ENCODE measurements at regions not wholly inside any gene's neighbourhood (a gene's known extent, or its start where the extent isn't known, plus 50 kb on each side); places are given as distances from the start of the nearest gene placed in this dataset.
"Not testable (repeated sequence)": the region's sequence is repeated elsewhere in the genome, so short reads cannot be mapped to it uniquely, and the experiment has no call there.

DNA sequence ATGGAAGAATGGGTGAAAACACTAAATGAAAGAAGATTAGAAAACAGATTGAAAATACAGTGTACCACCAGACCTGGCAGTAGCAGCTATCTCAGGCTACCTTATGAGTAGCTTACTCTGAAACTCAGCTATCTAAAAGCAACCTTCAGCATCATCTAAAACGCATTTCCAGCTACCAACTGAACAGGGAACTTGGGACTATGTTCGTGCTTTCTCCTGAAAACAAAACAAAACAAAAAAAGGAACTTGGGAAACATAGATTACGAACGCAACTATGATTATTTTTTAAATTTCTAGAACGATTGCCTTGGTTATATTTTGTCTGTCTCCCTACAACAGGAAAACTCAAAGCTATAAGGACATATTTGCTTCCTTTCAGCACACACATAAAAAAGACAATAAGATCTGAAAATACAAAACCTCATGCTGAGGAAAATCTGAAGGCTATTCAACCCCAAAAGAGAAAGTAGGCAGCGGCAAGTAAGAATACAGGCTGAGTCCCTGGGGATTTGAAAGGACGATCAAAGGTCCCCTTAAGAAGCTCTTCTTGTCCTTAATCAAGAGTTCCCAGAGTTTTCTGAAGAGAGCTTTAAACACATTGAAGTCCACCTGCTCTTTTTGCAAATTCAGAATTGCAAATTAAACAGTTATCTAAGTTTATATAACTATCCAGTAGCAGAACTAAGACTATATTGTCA lies 53.4 kb downstream of the OR2K2 start:
- Mint-ChIP-seq H3K4me1 (no peaks in the 10 kb centered on the region), H3K36me3 (no peaks in the 10 kb centered on the region), H3K27ac (no peak overlapping the region), H3K9me3 (ENCODE audit: low read depth) (peaks cover 2% of the 10 kb centered on the region), H3K27me3 (peaks cover 9% of the 10 kb centered on the region), H3K4me3 (no peak overlapping the region)
- CTCF ChIA-PET = no interaction called here
- no peak for DNase-seq
- ATAC-seq = no peak

DNA sequence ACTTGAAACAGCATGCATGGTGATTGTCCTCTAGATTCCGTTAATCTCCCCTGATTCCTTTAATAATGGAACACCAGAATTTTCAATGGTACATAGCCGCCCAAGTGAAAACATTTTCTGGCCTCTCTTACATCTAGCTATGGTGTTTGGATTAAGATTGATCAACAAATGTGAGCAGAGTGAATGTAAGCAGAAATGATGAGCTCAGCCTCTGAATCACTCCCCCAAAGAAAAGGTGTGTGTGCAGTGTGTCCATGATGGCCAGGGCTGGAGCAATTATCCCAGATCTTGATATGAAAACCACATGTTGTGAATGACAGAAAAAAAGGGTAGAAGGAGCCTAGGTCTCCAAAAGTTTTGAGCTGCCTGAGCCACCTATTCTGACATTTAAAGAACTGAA lies 55.3 kb downstream of the OR2K2 start:
- ATAC-seq = no peak

GRCh38 chr9:111272581-111272980 lies 57.4 kb downstream of the OR2K2 start:
- CTCF ChIA-PET = no interaction called here
- Mint-ChIP-seq H3K27me3 (no peaks in the 10 kb centered on the region), H3K9me3 (ENCODE audit: low read depth) (no peaks in the 10 kb centered on the region), H3K4me1 (no peaks in the 10 kb centered on the region), H3K27ac (no peak overlapping the region), H3K36me3 (no peaks in the 10 kb centered on the region), H3K4me3 (no peak overlapping the region)
- no peak for DNase-seq
- ATAC-seq = no peak

More for the DNA sequence above, 55.3 kb downstream of the OR2K2 start:
- no peaks in the 10 kb centered on the region for H3K9me3 Mint-ChIP-seq (ENCODE audit: low read depth)
- H3K4me3 Mint-ChIP-seq = no peak overlapping the region
- no peaks in the 10 kb centered on the region for H3K36me3 Mint-ChIP-seq
- no peak overlapping the region for H3K27ac Mint-ChIP-seq
- peaks cover under 1% of the 10 kb centered on the region for H3K27me3 Mint-ChIP-seq
- H3K4me1 Mint-ChIP-seq = no peaks in the 10 kb centered on the region
- no peak for DNase-seq
- CTCF ChIA-PET = no interaction called here

GRCh38 chr9:111271481-111272080 lies 58.4 kb downstream of the OR2K2 start:
- CTCF ChIA-PET = no interaction called here
- Mint-ChIP-seq H3K9me3 (ENCODE audit: low read depth) (no peaks in the 10 kb centered on the region), H3K27me3 (no peaks in the 10 kb centered on the region), H3K4me1 (no peaks in the 10 kb centered on the region), H3K27ac (no peak overlapping the region), H3K36me3 (no peaks in the 10 kb centered on the region), H3K4me3 (no peak overlapping the region)
- ATAC-seq = no peak
- no peak for DNase-seq

GRCh38 chr9:111271047-111271446 lies 59.0 kb downstream of the OR2K2 start:
- H3K27me3 Mint-ChIP-seq = no peaks in the 10 kb centered on the region
- no peak overlapping the region for H3K27ac Mint-ChIP-seq
- no peaks in the 10 kb centered on the region for H3K36me3 Mint-ChIP-seq
- ATAC-seq (no peak), DNase-seq (no peak)
- H3K4me1 Mint-ChIP-seq = no peaks in the 10 kb centered on the region
- CTCF ChIA-PET = no interaction called here
- no peak overlapping the region for H3K4me3 Mint-ChIP-seq
- peaks cover 2% of the 10 kb centered on the region for H3K9me3 Mint-ChIP-seq (ENCODE audit: low read depth)

DNA sequence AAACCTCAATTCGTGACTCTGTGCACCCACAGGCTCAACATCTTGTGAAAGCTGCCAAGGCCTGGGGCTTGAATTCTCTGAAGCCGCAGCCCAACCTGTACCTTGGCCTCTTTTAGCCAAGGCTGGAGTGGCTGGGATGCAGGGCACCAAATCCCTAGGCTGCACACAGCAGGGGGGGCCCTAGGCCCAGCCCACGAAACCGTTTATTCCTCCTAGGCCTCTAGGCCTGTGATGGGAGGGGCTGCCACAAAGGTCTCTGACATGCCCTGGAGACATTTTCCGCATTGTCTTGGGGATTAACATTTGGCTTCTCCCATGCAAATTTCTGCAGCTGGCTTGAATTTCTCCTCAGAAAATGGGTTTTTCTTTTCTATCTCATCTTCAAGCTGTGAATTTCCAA lies 64.0 kb downstream of the OR2K2 start:
- CTCF ChIA-PET; ATAC-seq; H3K4me3 Mint-ChIP-seq; H3K9me3 Mint-ChIP-seq (ENCODE audit: low read depth); H3K27me3 Mint-ChIP-seq; H3K4me1 Mint-ChIP-seq; H3K36me3 Mint-ChIP-seq; DNase-seq; H3K27ac Mint-ChIP-seq: not testable (repeated sequence)

DNA sequence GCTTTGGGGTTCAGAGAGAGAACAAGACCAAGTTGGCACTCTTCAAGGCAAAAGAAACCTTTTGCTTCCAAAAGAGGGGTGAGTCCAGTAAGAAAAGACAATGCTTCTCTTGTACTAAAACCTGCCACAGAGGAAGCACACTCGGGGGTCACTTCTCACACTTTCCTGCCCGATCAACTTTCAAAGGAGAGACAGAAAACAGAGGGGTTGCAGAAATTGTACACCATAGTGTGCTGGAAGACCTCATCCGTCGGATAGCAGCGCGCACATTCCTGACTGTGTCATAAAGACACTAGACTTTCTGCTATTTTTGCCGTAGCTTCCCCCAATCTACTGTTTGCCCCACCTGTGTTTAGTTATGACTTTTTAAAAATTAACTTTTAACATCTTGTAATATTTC lies 66.9 kb downstream of the OR2K2 start:
- H3K9me3 Mint-ChIP-seq (ENCODE audit: low read depth) = peaks cover 2% of the 10 kb centered on the region

DNA sequence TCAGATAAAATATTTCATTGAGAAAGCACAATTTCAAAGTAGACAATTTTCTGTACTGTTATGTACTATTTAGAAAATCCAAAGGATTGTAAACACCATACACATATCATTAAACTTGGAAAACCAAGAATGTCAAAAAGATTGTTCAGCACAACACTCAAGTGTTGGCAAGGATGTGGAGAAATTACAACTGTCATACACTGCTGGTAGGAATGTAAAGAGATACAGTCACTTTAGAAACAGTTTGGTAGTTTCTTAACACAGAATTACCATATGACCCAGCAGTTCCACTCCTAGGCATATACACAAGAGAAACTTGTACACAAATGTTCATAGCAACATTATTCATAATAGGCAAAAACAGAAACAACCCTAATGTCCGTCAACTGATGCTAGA lies 71.2 kb downstream of the OR2K2 start:
- Mint-ChIP-seq H3K9me3 (ENCODE audit: low read depth) (no peaks in the 10 kb centered on the region), H3K4me1 (no peaks in the 10 kb centered on the region), H3K27ac (no peak overlapping the region), H3K4me3 (no peak overlapping the region), H3K36me3 (no peaks in the 10 kb centered on the region), H3K27me3 (no peaks in the 10 kb centered on the region)
- no peak for DNase-seq
- ATAC-seq = no peak
- CTCF ChIA-PET = no interaction called here

More for the DNA sequence above, 66.9 kb downstream of the OR2K2 start:
- Mint-ChIP-seq H3K27me3 (no peaks in the 10 kb centered on the region), H3K36me3 (no peaks in the 10 kb centered on the region), H3K4me1 (no peaks in the 10 kb centered on the region), H3K4me3 (no peak overlapping the region), H3K27ac (no peak overlapping the region)
- CTCF ChIA-PET = no interaction called here
- ATAC-seq = no peak
- DNase-seq = no peak

DNA sequence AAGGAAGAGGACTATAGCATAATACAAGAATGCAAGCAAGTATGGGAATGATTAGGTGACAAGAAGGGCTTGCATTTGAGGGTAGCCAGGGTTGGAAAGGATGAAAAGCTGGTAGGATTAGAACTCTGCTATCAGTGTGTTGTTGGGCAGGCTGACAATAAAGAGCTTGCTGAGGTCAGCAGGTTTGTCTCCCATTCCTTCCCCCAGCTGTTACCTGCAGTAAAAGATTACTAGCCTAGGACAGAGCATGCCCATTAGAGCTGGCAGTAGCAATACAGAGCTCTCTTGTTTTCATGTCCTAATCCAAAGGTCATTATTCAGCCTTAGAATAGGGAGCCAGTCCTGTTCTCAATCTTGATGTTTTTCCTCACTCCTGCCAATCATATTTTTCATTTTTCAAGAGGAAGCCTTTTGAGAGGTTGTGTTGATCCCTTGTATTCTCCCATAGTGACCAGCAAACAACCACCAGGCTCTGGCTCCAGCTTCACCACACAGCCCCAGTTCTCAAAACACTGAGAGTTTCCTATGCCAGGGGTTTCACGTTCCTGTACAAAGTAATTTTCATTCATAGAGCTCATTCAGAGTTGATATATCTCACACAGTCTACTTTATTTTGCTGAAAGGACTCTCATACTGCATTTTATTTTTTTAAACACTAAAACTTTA lies 71.7 kb downstream of the OR2K2 start:
- CTCF ChIA-PET = no interaction called here
- Mint-ChIP-seq H3K27ac (no peak overlapping the region), H3K4me3 (no peak overlapping the region), H3K36me3 (no peaks in the 10 kb centered on the region), H3K9me3 (ENCODE audit: low read depth) (no peaks in the 10 kb centered on the region), H3K27me3 (no peaks in the 10 kb centered on the region), H3K4me1 (no peaks in the 10 kb centered on the region)
- ATAC-seq (no peak), DNase-seq (no peak)

GRCh38 chr9:111253742-111254437 lies 76.1 kb downstream of the OR2K2 start:
- no peak for ATAC-seq
- Mint-ChIP-seq H3K4me3 (no peak overlapping the region), H3K36me3 (no peaks in the 10 kb centered on the region), H3K4me1 (no peaks in the 10 kb centered on the region), H3K27ac (no peak overlapping the region), H3K9me3 (ENCODE audit: low read depth) (no peaks in the 10 kb centered on the region), H3K27me3 (no peaks in the 10 kb centered on the region)
- CTCF ChIA-PET = no interaction called here
- DNase-seq = no peak

DNA sequence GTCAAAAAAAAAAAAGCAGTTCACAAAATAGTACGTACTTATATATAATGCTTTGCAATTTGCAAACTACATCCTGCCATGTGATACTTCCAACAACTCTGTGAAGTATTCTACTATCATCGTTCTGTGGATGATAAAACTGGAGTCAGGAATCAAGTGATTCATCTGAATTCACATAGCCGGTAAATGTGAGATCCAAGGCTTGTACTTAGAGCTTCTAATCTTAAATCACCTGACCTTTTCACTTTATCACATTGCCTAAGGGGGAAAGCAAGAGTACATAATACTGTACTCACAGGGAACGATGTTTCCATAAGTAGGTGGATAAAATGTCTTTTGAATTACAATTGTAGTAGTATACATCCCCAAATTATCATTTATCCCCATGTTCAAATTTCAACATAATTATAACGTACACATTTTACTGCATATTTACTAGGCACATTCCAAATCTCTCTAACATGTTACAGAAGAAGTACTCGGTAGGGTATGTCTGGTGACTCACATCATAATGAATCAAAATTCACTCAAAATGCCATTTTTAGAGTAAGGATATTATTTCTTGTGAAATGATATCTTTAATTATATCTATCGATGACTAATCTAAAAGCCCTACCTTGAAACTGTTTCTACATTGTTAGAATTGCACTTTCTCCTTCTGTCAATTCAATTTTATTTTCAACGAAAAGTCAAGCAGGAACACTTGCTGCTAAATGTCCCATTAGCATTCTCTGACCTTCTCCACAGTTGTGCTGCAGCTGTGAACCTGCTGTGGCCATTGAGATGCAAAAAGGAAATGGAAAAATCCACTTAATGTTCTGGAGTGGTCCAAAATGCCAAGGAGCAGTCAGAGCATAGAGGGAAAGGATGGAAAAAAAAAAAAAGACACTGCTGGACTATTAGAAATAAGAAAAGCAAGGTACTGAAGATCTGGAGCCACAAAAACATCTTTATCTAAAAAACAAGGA lies 78.9 kb downstream of the OR2K2 start:
- no peak overlapping the region for H3K4me3 Mint-ChIP-seq
- no peaks in the 10 kb centered on the region for H3K9me3 Mint-ChIP-seq (ENCODE audit: low read depth)
- DNase-seq = no peak
- no peak overlapping the region for H3K27ac Mint-ChIP-seq
- no peak for ATAC-seq
- CTCF ChIA-PET = no interaction called here
- H3K4me1 Mint-ChIP-seq = no peaks in the 10 kb centered on the region
- no peaks in the 10 kb centered on the region for H3K36me3 Mint-ChIP-seq
- H3K27me3 Mint-ChIP-seq = no peaks in the 10 kb centered on the region

DNA sequence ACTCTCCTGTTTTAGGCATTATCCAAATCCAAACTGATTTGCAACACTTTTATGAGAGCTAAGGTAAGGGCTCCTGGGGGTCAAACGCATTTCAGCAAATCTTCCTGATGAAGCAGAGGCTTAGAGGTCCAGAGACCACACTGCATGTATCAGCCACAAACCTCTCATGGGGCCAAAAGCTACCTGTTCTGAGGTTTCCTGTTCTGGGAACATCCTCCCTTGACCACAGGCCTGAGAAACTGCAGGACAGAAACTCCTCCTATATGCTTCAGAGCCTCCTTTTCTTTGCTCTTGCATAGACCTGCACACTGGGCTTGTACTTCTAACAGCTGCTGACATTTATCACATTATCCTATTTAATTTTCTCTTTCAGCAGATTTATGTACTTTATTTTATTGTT lies 92.6 kb downstream of the OR2K2 start:
- DNase-seq (no peak), ATAC-seq (no peak)
- H3K9me3 Mint-ChIP-seq (ENCODE audit: low read depth) = no peaks in the 10 kb centered on the region
- H3K4me3 Mint-ChIP-seq = no peak overlapping the region
- no peak overlapping the region for H3K27ac Mint-ChIP-seq
- H3K27me3 Mint-ChIP-seq = no peaks in the 10 kb centered on the region
- H3K4me1 Mint-ChIP-seq = no peaks in the 10 kb centered on the region
- H3K36me3 Mint-ChIP-seq = no peaks in the 10 kb centered on the region
- CTCF ChIA-PET = no interaction called here

GRCh38 chr9:111236332-111236731 lies 93.7 kb downstream of the OR2K2 start:
- Mint-ChIP-seq H3K9me3 (ENCODE audit: low read depth) (no peaks in the 10 kb centered on the region), H3K4me3 (no peak overlapping the region), H3K27me3 (no peaks in the 10 kb centered on the region), H3K27ac (no peak overlapping the region), H3K4me1 (no peaks in the 10 kb centered on the region), H3K36me3 (no peaks in the 10 kb centered on the region)
- no peak for ATAC-seq
- no peak for DNase-seq
- CTCF ChIA-PET = no interaction called here

Measured in activated CD8-positive, alpha-beta memory T cell treated with anti-CD3 and anti-CD28 coated beads, Interleukin-2, amount 10 ng/mL, durations not matched to agents 7 days and 5 days (primary cell).